ENCODE measurements at regions not wholly inside any gene's neighbourhood (a gene's known extent, or its start where the extent isn't known, plus 50 kb on each side); places are given as distances from the start of the nearest gene placed in this dataset.

DNA sequence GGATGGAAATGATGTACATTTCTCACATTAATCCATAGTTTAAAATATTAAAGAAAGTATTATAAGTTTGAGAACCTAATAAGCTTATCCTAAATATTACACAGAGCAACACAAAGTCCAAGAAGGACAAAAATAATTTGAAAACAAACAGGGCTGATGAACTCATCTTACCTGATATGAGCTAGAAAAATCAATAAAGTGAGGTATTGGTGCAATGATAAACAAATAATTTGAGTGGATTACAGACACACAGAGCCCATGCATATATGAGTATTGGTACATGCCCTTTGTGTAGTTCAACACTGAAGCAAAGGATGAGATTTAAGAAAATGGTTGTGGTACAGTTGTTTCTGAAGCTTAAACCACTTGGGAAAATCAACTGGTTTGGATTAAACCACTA, 1139.0 kb downstream of the SUCLG1 start (continued):
- TF ChIP-seq, protein P1, sequence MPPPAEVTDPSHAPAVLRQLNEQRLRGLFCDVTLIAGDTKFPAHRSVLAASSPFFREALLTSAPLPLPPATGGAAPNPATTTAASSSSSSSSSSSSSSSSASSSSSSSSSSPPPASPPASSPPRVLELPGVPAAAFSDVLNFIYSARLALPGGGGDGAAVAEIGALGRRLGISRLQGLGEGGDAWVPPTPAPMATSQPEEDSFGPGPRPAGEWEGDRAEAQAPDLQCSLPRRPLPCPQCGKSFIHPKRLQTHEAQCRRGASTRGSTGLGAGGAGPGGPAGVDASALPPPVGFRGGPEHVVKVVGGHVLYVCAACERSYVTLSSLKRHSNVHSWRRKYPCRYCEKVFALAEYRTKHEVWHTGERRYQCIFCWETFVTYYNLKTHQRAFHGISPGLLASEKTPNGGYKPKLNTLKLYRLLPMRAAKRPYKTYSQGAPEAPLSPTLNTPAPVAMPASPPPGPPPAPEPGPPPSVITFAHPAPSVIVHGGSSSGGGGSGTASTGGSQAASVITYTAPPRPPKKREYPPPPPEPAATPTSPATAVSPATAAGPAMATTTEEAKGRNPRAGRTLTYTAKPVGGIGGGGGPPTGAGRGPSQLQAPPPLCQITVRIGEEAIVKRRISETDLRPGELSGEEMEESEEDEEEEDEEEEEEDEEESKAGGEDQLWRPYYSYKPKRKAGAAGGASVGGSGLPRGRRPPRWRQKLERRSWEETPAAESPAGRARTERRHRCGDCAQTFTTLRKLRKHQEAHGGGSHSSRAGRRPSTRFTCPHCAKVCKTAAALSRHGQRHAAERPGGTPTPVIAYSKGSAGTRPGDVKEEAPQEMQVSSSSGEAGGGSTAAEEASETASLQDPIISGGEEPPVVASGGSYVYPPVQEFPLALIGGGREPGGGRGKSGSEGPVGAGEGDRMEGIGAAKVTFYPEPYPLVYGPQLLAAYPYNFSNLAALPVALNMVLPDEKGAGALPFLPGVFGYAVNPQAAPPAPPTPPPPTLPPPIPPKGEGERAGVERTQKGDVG (CRISPR knock-in tag; IDR thresholded peaks at IDR 0.05): no peak
- TF ChIP-seq, protein P2, sequence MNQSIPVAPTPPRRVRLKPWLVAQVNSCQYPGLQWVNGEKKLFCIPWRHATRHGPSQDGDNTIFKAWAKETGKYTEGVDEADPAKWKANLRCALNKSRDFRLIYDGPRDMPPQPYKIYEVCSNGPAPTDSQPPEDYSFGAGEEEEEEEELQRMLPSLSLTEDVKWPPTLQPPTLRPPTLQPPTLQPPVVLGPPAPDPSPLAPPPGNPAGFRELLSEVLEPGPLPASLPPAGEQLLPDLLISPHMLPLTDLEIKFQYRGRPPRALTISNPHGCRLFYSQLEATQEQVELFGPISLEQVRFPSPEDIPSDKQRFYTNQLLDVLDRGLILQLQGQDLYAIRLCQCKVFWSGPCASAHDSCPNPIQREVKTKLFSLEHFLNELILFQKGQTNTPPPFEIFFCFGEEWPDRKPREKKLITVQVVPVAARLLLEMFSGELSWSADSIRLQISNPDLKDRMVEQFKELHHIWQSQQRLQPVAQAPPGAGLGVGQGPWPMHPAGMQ (IDR thresholded peaks at IDR 0.05; ENCODE audit: borderline replicate concordance): no peak
- TF ChIP-seq NFIC (IDR thresholded peaks at IDR 0.05; ENCODE audit: low read depth, low read length) (no peak), FOS (IDR thresholded peaks at IDR 0.05; ENCODE audit: borderline replicate concordance, extremely low read depth, insufficient read length) (no peak), SPI1 (IDR thresholded peaks at IDR 0.05; ENCODE audit: borderline replicate concordance, insufficient read depth, low read depth, low read length) (no peak)

- H3K27me3 ChIP-seq (replicated peaks in 1 of 2; ENCODE audit: control insufficient read depth in 2 of 2, insufficient read depth in 2 of 2, low read length in 1 of 2): no peaks in the 10 kb centered on the region
- no peak overlapping the region for H3K4me3 ChIP-seq
- ChIA-PET CTCF (no interaction called here), SMC1A (ENCODE audit: uncharacterized antibody, unreplicated experiment) (no interaction called here), RAD21 (ENCODE audit: unreplicated experiment) (no interaction called here), POLR2A (no interaction called here)
- H3K79me2 ChIP-seq (ENCODE audit: control insufficient read depth, insufficient read depth, low read length): no peaks in the 10 kb centered on the region
- BruUV-seq (replicated peaks): no TSS peak
- no peaks in the 10 kb centered on the region for H4K20me1 ChIP-seq (ENCODE audit: control insufficient read depth, insufficient read depth)
- ATAC-seq (no peak), FAIRE-seq (no peak), DNase-seq (ENCODE audit: low read depth, low spot score) (no peak)
- no peak overlapping the region for H3K4me2 ChIP-seq (ENCODE audit: control insufficient read depth, insufficient read depth)
- in situ Hi-C loops (cut with MboI): no loop called here
- H3K9ac ChIP-seq (ENCODE audit: control insufficient read depth, insufficient read depth, low read length): no peak overlapping the region
- H3K36me3 ChIP-seq (ENCODE audit: control insufficient read depth in 2 of 2, insufficient read depth in 2 of 2, low read length in 1 of 2): no peaks in the 10 kb centered on the region
- no peaks in the 10 kb centered on the region for H3K4me1 ChIP-seq (ENCODE audit: control insufficient read depth, insufficient read depth, low read length)
- H3K9me3 ChIP-seq (replicated peaks; ENCODE audit: control insufficient read depth, insufficient read depth, low read length): no peaks in the 10 kb centered on the region
- H3K27ac ChIP-seq (ENCODE audit: control insufficient read depth, insufficient read depth): no peak overlapping the region
- H2AFZ ChIP-seq (ENCODE audit: control insufficient read depth, low read depth, low read length): no peak overlapping the region
- 27% methylated on average over 11 of the region's 11 CpGs for WGBS (ENCODE audit: insufficient coverage, insufficient replicate concordance, low lambda C conversion rate, missing lambda C conversion rate)
- intact Hi-C loops (cut with micrococcal nuclease; ENCODE audit: unreplicated experiment): no loop called here
- no peak for TF ChIP-seq SREBF1 (IDR thresholded peaks at IDR 0.05; ENCODE audit: low read length)
- TF ChIP-seq, protein P3, sequence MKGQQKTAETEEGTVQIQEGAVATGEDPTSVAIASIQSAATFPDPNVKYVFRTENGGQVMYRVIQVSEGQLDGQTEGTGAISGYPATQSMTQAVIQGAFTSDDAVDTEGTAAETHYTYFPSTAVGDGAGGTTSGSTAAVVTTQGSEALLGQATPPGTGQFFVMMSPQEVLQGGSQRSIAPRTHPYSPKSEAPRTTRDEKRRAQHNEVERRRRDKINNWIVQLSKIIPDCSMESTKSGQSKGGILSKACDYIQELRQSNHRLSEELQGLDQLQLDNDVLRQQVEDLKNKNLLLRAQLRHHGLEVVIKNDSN (IDR thresholded peaks at IDR 0.05; ENCODE audit: borderline replicate concordance, extremely low read length, insufficient read depth, low read depth, low read length): no peak
- TF ChIP-seq ATF2 (IDR thresholded peaks at IDR 0.05; ENCODE audit: low read length): no peak
- no peak for TF ChIP-seq YBX1 (IDR thresholded peaks at IDR 0.05)
- TF ChIP-seq, protein P4, sequence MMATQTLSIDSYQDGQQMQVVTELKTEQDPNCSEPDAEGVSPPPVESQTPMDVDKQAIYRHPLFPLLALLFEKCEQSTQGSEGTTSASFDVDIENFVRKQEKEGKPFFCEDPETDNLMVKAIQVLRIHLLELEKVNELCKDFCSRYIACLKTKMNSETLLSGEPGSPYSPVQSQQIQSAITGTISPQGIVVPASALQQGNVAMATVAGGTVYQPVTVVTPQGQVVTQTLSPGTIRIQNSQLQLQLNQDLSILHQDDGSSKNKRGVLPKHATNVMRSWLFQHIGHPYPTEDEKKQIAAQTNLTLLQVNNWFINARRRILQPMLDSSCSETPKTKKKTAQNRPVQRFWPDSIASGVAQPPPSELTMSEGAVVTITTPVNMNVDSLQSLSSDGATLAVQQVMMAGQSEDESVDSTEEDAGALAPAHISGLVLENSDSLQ (IDR thresholded peaks at IDR 0.05): no peak
- no peak for TF ChIP-seq NBN (IDR thresholded peaks at IDR 0.05)
- no peak for TF ChIP-seq ZZZ3 (IDR thresholded peaks at IDR 0.05; ENCODE audit: control insufficient read depth, insufficient read length, low read depth)
- no peak for TF ChIP-seq EGR1 (IDR thresholded peaks at IDR 0.05; ENCODE audit: borderline replicate concordance in 1 of 2, low read depth in 2 of 2, low read length in 2 of 2)
- no peak for TF ChIP-seq TCF7 (IDR thresholded peaks at IDR 0.05; ENCODE audit: borderline replicate concordance)
- TF ChIP-seq SP1 (IDR thresholded peaks at IDR 0.05; ENCODE audit: low read depth, low read length): no peak
Observed at GRCh38 chr2:83305758-83306378, 1153.2 kb downstream of the SUCLG1 start.
